Tibial artery (tissue), 4 donors: ENCODE measurements at regions not wholly inside any gene's neighbourhood (a gene's known extent, or its start where the extent isn't known, plus 50 kb on each side); places are given as distances from the start of the nearest gene placed in this dataset.

ENCODE experiments used
- DNase-seq, 2 donors: peaks; one replicate each; pipeline ENCODE4 v3.0.0-alpha.2; 2019
- H3K27ac ChIP-seq, 2 donors: fragments of 200-600 bp; sonication (generic) in 1 of 2; 1 replicate in 1 of 2; 2 replicates in 1 of 2; pipeline ENCODE4 v1.5.1; 2018 to 2019; ENCODE audit warnings: mild to moderate bottlenecking in 1 of 2
- H3K27me3 ChIP-seq, 2 donors: fragments of 200-600 bp; sonication (generic) in 1 of 2; one replicate each; pipeline versions ENCODE4 v1.5.1 to v1.6.0; 2016 to 2019
- H3K36me3 ChIP-seq, 3 donors: fragments of 200-600 bp; sonication (generic) in 2 of 3; one replicate each; pipeline ENCODE4 v1.5.1; 2016 to 2019; ENCODE audit warnings: mild to moderate bottlenecking in 2 of 3
- H3K4me1 ChIP-seq, 4 donors: fragments of 200-600 bp; sonication (generic) in 2 of 4; 1 replicate in 3 of 4; 2 replicates in 1 of 4; pipeline ENCODE4 v1.5.1; 2016 to 2019
- H3K4me3 ChIP-seq, 2 donors: fragments of 200-600 bp; sonication (generic) in 1 of 2; 1 replicate in 1 of 2; 2 replicates in 1 of 2; pipeline ENCODE4 v1.5.1; 2018 to 2019; ENCODE audit warnings: mild to moderate bottlenecking in 2 of 2
- H3K9me3 ChIP-seq, 3 donors: fragments of 200-600 bp; sonication (generic) in 1 of 3; one replicate each; pipeline ENCODE4 v1.5.1; 2016 to 2019
- intact Hi-C: fragments of 100-400 bp; cut with DNase I; formaldehyde crosslinking; loops from one replicate; pipeline ENCODE4 v1.15.0; 2023; ENCODE audit warnings: low total_unique reads
- TF ChIP-seq, protein P1 (sequence below), 2 experiments: fragments of 200-600 bp in 1 of 2; fragments of 450-650 bp in 1 of 2; IDR thresholded peaks; one replicate each; pipeline ENCODE4 v1.5.1; 2017 to 2019; ENCODE audit warnings: antibody characterized with exemption in 2 of 2, mild to moderate bottlenecking in 1 of 2, moderate library complexity in 1 of 2

GRCh38 chr10:130427216-130427722 is 291.1 kb downstream of the GLRX3 start:
- TF ChIP-seq, protein P1, sequence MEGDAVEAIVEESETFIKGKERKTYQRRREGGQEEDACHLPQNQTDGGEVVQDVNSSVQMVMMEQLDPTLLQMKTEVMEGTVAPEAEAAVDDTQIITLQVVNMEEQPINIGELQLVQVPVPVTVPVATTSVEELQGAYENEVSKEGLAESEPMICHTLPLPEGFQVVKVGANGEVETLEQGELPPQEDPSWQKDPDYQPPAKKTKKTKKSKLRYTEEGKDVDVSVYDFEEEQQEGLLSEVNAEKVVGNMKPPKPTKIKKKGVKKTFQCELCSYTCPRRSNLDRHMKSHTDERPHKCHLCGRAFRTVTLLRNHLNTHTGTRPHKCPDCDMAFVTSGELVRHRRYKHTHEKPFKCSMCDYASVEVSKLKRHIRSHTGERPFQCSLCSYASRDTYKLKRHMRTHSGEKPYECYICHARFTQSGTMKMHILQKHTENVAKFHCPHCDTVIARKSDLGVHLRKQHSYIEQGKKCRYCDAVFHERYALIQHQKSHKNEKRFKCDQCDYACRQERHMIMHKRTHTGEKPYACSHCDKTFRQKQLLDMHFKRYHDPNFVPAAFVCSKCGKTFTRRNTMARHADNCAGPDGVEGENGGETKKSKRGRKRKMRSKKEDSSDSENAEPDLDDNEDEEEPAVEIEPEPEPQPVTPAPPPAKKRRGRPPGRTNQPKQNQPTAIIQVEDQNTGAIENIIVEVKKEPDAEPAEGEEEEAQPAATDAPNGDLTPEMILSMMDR (IDR thresholded peaks at IDR 0.05): no peak
- no peaks in the 10 kb centered on the region for H3K36me3 ChIP-seq
- no peaks in the 10 kb centered on the region for H3K27me3 ChIP-seq
- no peaks in the 10 kb centered on the region for H3K4me1 ChIP-seq
- intact Hi-C loops: no loop called here
- H3K4me3 ChIP-seq: no peak overlapping the region
- H3K27ac ChIP-seq: no peak overlapping the region
- no peak for DNase-seq
- H3K9me3 ChIP-seq: no peaks in the 10 kb centered on the region

DNA sequence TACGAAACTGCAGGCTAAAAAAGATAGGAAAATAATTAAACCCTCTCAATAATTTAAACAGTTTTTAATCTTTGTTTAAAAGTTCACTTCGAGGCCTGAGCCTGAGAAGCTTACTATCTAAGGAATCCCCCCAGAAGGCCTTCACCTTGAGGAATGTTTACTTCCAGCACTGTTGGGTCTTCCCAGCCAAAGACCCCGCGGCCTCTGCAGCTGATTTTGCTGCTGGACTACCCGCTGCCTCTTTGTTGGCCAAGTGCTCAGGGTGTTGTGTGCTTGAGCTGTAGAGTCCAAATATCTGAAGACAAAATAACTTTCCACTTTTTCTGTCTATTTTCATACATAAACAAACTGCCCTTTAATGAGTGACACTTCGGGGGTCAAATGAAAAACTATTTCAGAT is 292.7 kb downstream of the GLRX3 start:
- H3K27ac ChIP-seq: no peak overlapping the region
- no peaks in the 10 kb centered on the region for H3K27me3 ChIP-seq
- H3K4me1 ChIP-seq: no peaks in the 10 kb centered on the region
- no peaks in the 10 kb centered on the region for H3K36me3 ChIP-seq
- no peaks in the 10 kb centered on the region for H3K9me3 ChIP-seq
- TF ChIP-seq, protein P1 (IDR thresholded peaks at IDR 0.05): no peak
- intact Hi-C loops: no loop called here
- DNase-seq: no peak
- H3K4me3 ChIP-seq: no peak overlapping the region

GRCh38 chr10:130429809-130430208 is 293.6 kb downstream of the GLRX3 start:
- Histone ChIP-seq H3K27me3 (no peaks in the 10 kb centered on the region), H3K36me3 (no peaks in the 10 kb centered on the region), H3K4me3 (no peak overlapping the region), H3K9me3 (no peaks in the 10 kb centered on the region), H3K27ac (no peak overlapping the region), H3K4me1 (no peaks in the 10 kb centered on the region)
- intact Hi-C loops: no loop called here
- TF ChIP-seq, protein P1 (IDR thresholded peaks at IDR 0.05): no peak
- DNase-seq: no peak

DNA sequence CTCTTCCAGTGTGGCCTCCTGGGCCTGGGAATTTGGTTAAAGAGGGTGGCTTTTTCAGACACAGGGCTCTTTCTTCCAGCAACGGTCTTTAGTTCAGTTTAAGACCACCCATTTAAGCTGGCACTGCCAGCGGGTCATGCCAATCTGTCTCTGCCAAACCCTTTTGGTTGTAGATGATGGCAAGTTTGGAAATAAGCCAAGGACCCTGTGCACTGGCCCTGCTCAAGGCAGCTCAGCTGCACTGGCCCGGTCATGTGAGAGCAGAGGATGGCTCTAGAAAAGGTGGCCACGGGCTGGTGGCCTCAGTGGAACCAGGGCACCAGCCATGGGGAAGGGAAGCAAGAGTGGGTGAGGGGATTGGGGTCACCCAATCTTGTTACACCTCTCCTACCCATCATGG is 294.1 kb downstream of the GLRX3 start:
- no peaks in the 10 kb centered on the region for H3K9me3 ChIP-seq
- TF ChIP-seq, protein P1 (IDR thresholded peaks at IDR 0.05): no peak
- H3K4me1 ChIP-seq: no peaks in the 10 kb centered on the region
- no peak overlapping the region for H3K4me3 ChIP-seq
- intact Hi-C loops: no loop called here
- H3K27ac ChIP-seq: no peak overlapping the region
- H3K27me3 ChIP-seq: no peaks in the 10 kb centered on the region
- no peaks in the 10 kb centered on the region for H3K36me3 ChIP-seq
- no peak for DNase-seq

- intact Hi-C loops: no loop called here
- H3K4me1 ChIP-seq: no peaks in the 10 kb centered on the region
- TF ChIP-seq, protein P1 (IDR thresholded peaks at IDR 0.05): no peak
- H3K27ac ChIP-seq: no peak overlapping the region
- H3K36me3 ChIP-seq: no peaks in the 10 kb centered on the region
- H3K4me3 ChIP-seq: no peak overlapping the region
- DNase-seq: no peak
- no peaks in the 10 kb centered on the region for H3K27me3 ChIP-seq
- H3K9me3 ChIP-seq: no peaks in the 10 kb centered on the region
These were observed 294.9 kb downstream of the GLRX3 start for GRCh38 chr10:130430852-130431704.
